Stimulated activated CD4-positive, alpha-beta T cell treated with anti-CD3 and anti-CD28 coated beads, Interleukin-4, amount 100 ng/mL, for 24 hours (primary cell): ENCODE measurements at regions not wholly inside any gene's neighbourhood (a gene's known extent, or its start where the extent isn't known, plus 50 kb on each side); places are given as distances from the start of the nearest gene placed in this dataset.

ENCODE experiments used
- DNase-seq: peaks from one replicate; pipeline ENCODE4 v3.0.0-alpha.2; 2020

GRCh38 chr2:42969231-42970150 lies 177.1 kb upstream of the HAAO start:
- DNase-seq: no peak

- DNase-seq: no peak
Measured at GRCh38 chr2:42967959-42968674, 175.7 kb upstream of the HAAO start.

- no peak for DNase-seq
Measured at GRCh38 chr2:42965910-42966309, 173.5 kb upstream of the HAAO start.

- DNase-seq: no peak
Measured at GRCh38 chr2:42965196-42965595, 172.8 kb upstream of the HAAO start.

- DNase-seq: no peak
Measured at GRCh38 chr2:42964439-42965083, 172.2 kb upstream of the HAAO start.

- DNase-seq: no peak
Measured at GRCh38 chr2:42963452-42964068, 171.2 kb upstream of the HAAO start.

GRCh38 chr2:42962508-42962953 lies 170.1 kb upstream of the HAAO start:
- DNase-seq: no peak

- no peak for DNase-seq
Measured at GRCh38 chr2:42961961-42962360, 169.6 kb upstream of the HAAO start.

- DNase-seq: no peak
Measured at GRCh38 chr2:42961385-42961811, 169.0 kb upstream of the HAAO start.

GRCh38 chr2:42960842-42961180 lies 168.4 kb upstream of the HAAO start:
- DNase-seq: no peak

- DNase-seq: no peak
Measured at GRCh38 chr2:42960002-42960841, 167.8 kb upstream of the HAAO start.

- DNase-seq: no peak
Measured at GRCh38 chr2:42959234-42960001, 167.0 kb upstream of the HAAO start.

- no peak for DNase-seq
Measured at GRCh38 chr2:42958741-42959233, 166.4 kb upstream of the HAAO start.

- DNase-seq: no peak
Measured at GRCh38 chr2:42957861-42958301, 165.5 kb upstream of the HAAO start.

- no peak for DNase-seq
Measured at GRCh38 chr2:42957109-42957860, 164.9 kb upstream of the HAAO start.

GRCh38 chr2:42954227-42954962 lies 162.0 kb upstream of the HAAO start:
- DNase-seq: no peak

GRCh38 chr2:42953216-42953615 lies 160.8 kb upstream of the HAAO start:
- no peak for DNase-seq

- no peak for DNase-seq
Measured at GRCh38 chr2:42951263-42951938, 159.0 kb upstream of the HAAO start.

GRCh38 chr2:42949125-42949524 lies 156.7 kb upstream of the HAAO start:
- no peak for DNase-seq
